ENCODE measurements at regions not wholly inside any gene's neighbourhood (a gene's known extent, or its start where the extent isn't known, plus 50 kb on each side); places are given as distances from the start of the nearest gene placed in this dataset.

GRCh38 chr12:30012816-30013450, 229.2 kb upstream of the TMTC1 start:
- no peak for DNase-seq

GRCh38 chr12:30010071-30011052, 226.6 kb upstream of the TMTC1 start:
- no peak for DNase-seq

DNA sequence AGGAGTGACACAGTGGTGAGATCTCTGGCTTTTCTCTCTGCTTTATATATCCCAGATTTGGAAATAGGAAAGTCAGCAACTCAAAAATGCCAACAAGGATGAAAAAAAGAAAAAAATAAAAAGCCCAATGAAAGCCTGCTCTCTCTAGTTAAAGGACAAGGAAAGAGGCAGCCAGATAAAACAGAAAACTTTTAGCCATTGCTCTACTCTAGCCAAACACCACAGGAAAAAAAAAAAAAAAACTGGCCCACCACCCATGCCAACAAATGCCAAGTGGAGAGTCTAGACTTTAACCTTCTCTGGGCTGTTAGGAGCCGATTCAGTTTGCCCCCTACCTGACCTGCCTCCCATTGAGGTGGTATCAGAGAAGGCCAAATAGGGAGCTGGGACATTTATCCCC, 222.3 kb upstream of the TMTC1 start:
- DNase-seq: no peak

DNA sequence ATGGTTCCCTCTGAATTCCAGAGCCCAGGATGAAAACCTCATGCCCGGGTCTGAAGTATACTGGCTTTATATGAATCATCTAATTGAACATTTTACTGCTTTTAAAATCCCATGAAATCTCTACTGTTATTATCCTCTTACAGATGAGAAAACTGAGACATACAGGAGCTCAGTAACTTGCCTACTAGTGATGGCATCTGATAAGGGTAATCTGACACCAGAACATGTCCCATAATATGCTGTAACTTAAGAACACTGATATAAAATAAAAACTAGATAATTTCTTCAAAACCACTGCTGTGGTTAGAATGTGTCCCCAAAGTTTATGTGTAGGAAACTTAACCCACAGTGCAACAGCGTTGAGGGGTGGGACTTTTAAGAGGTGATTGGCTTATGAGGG, 219.6 kb upstream of the TMTC1 start:
- no peak for DNase-seq

DNA sequence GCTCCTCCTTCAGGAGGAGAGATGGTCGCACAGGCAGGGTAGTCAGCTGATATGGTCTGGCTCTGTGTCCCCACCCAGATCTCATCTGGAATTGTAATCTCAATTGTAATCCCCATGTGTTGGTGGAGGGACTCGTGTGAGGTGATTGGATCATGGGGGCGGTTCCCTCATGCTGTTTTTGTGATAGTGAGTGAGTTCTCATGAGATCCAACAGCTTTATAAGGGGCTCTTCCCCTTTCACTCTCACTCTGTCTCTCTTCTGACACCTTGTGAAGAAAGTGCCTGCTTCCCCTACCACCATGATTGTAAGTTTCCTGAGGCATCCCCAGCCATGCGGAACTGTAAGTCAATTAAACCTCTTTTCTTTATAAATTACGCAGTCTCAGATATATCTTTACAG, 218.9 kb upstream of the TMTC1 start:
- peak; percentile 44 for DNase-seq

DNA sequence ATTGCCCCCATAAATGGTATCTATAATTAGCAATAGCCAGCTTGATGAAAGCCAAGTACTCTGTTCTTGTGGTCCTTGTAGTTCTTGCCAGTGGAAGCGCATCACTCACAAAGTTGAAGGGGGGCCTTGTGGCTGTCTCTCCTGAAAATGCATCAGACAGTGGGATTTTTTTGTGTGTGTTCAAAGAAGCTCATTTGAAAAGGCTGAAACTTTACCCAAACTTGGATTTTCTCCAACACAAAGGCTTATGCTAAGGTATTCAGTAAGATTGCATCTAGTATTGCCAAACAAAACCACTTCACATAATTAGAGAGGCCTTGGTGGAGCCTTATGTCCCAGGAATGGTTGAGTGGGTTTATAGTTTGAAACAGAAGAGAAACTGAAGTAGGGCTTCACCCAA, 216.7 kb upstream of the TMTC1 start:
- no peak for DNase-seq

- DNase-seq: no peak
These were observed 213.3 kb upstream of the TMTC1 start for GRCh38 chr12:29996993-29997392.

DNA sequence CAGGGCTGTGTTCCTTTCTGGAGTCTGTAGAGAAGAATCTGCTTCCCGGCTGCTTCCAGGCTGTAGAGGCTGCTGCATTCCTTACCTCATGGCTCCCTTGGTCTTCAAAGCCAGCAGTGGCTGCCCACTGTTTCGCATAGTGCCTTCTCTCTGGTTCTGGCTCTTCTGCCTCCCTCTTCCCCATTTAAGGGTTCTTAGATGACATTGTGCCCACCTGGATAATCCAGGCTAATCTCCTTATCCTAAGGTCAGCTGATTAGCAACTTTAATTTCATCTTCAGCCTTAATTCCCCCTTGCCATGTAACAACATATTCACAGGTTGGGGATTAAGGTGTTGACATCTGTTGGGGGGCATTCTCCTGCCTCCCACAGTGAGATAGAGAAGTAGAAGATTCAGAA, 208.6 kb upstream of the TMTC1 start:
- no peak for DNase-seq

DNA sequence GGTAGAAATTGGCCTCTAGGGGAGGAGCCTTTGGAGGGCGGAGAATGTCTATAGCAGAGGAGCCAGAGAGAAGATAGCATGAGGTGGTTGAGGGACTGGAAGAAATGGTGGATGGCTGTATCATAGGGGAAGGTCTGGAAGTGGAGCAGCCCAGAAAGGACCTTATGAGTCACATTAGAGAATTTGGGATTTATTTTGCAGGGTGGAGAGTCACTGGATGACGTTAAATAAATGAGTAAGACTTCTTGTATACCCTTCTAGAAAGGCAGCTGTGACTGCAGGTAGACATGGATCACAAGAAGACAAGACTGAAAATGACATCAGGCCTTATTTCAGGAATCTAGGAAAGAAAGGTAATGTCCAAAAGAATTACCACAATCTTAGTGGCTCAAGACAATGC, 208.2 kb upstream of the TMTC1 start:
- DNase-seq: no peak

DNA sequence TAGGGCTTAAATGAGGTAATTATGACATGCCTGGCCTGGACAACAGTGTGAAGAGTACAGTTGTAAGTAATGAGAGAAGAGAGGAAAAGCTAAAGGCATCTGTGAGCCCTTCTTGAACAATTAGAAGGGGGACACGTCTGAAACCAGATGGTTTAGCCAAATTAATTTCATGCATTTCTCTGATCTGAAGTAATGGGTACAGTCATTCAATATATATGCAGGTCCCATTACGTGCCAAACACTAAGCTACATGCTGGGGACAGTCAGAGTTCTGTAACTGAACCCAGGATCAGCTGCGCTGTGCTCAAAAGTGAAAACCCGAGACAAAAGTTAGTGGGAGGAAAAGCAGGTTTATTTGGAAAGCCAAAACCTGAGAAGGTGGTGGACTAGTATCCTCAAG, 207.2 kb upstream of the TMTC1 start:
- DNase-seq: no peak

- DNase-seq: no peak
These were observed 200.1 kb upstream of the TMTC1 start for GRCh38 chr12:29983851-29984250.

DNA sequence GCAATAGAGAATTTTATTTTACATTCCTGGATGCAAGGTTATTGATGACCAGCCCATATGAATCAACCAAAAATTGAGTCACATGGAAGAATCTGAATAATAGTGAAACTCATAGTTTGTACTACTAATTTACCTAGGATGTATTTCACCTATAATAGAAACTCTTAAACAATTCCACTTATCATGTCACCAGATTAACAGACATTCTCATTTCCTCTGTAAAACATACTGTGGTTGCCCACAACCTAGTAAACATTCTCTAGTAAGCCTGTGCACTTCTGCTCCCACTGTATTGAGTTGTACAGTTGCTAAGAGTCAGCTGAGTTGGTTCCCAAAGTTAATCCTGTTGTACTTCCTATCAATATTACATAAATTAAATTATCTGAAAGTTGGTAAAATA, 196.6 kb upstream of the TMTC1 start:
- no peak for DNase-seq

DNA sequence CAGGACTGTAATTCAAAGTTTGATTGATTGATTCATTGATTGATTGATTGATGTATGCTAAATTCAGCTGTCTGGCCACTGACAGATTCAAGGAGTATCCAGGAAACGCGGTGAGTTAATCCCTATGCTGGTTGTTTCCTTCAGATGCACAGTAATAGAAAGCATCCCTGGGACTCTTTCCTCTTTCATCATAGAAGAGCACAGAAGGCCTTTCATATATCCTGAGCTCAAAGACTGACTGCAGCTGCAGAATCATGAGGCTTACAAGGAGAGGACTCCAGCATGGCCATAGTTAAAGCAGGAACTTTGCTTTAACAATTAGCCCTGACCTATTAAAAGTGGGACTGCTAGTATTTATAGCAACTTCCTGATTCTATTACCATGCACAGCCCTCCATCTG, 187.7 kb upstream of the TMTC1 start:
- DNase-seq: peak; percentile 19

DNA sequence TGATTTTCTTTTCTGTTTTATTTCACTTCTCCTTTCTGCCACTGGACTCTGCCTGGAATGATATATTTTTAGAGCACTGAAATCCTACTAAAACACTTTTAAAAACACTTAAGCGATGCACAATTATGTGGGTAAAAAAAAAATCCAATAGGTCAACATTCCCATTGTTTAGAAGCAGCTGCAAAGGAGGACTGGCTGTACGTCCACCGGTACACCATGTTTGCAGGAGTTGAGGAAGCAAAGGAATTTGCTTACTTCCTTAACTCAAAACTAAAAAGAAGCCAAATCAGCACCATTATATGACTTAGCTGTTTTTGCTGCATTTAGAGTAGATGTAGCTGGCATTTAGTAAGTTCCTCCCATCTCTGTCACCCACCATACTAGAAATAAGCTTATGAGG, 186.8 kb upstream of the TMTC1 start:
- DNase-seq: peak; percentile 58

- DNase-seq: no peak
These were observed 178.7 kb upstream of the TMTC1 start for GRCh38 chr12:29962276-29963035.

GRCh38 chr12:29961231-29961630, 177.5 kb upstream of the TMTC1 start:
- peak; percentile 53 for DNase-seq

GRCh38 chr12:29960122-29960521, 176.4 kb upstream of the TMTC1 start:
- peak; percentile 31 for DNase-seq

GRCh38 chr12:29957835-29958234, 174.1 kb upstream of the TMTC1 start:
- peak; percentile 45 for DNase-seq

- DNase-seq: no peak
These were observed 162.2 kb upstream of the TMTC1 start for GRCh38 chr12:29945904-29946303.

- DNase-seq: peak; percentile 97
These were observed 160.7 kb upstream of the TMTC1 start for GRCh38 chr12:29944269-29945000.

DNA sequence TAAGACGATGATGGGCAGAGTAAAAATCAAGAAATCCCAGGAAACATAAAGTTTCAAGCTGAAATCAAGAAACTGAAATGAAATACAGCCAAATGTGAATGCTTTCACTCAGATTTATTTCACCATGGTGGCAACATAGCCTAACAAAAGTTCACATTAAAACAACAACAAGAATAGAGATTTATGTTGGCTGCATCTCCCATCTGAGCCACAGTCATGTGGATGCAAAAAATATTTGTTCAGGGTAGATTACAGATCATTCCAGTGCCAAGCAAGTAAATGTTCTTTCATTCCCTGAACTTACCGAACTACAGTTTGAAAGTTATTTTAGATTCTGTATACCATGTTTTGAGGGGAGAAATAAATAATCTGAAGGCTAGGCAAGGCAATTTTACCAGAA, 159.9 kb upstream of the TMTC1 start:
- peak; percentile 54 for DNase-seq

- DNase-seq: no peak
These were observed 157.1 kb upstream of the TMTC1 start for GRCh38 chr12:29940811-29941210.

DNA sequence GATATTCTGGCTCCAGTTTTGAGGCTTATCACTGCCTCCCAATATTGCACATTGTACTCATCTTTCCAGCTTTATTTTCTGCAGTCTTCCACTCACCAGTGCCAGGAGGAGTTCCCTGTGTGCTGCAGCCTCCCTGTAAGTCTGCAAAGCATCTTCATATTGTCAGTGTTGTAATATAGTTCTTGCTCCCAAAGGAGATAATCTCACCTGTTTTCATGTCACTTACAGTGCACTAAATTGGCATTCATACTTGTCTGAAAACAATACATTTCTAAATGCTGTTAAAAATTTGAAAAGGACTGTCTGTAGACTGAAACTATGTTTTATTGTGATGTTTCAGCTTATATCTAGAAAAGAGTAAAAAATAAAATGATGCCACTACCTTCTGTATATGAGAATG, 146.8 kb upstream of the TMTC1 start:
- no peak for DNase-seq

Data from DMS53 (cell line).